ENCODE measurements at regions not wholly inside any gene's neighbourhood (a gene's known extent, or its start where the extent isn't known, plus 50 kb on each side); places are given as distances from the start of the nearest gene placed in this dataset.
"Not testable (repeated sequence)": the region's sequence is repeated elsewhere in the genome, so short reads cannot be mapped to it uniquely, and the experiment has no call there.

- no peak for DNase-seq (ENCODE audit: low read depth)
Measured at GRCh38 chr2:120531863-120532600, 186.1 kb downstream of the INHBB start.

- no peak for DNase-seq (ENCODE audit: low read depth)
Measured at GRCh38 chr2:120533625-120534024, 187.7 kb downstream of the INHBB start.

GRCh38 chr2:120534457-120534856, 188.5 kb downstream of the INHBB start:
- no peak for DNase-seq (ENCODE audit: low read depth)

GRCh38 chr2:120535081-120535480, 189.1 kb downstream of the INHBB start:
- DNase-seq (ENCODE audit: low read depth): no peak

GRCh38 chr2:120536141-120536540, 190.2 kb downstream of the INHBB start:
- no peak for DNase-seq (ENCODE audit: low read depth)

GRCh38 chr2:120538691-120539423, 192.9 kb downstream of the INHBB start:
- no peak for DNase-seq (ENCODE audit: low read depth)

- no peak for DNase-seq (ENCODE audit: low read depth)
Measured at GRCh38 chr2:120539424-120539936, 193.5 kb downstream of the INHBB start.

- DNase-seq (ENCODE audit: low read depth): no peak
Measured at GRCh38 chr2:120539937-120540718, 194.2 kb downstream of the INHBB start.

- DNase-seq (ENCODE audit: low read depth): no peak
Measured at GRCh38 chr2:120540719-120541552, 194.7 kb upstream of the GLI2 start.

GRCh38 chr2:120541553-120541932, 194.1 kb upstream of the GLI2 start:
- DNase-seq (ENCODE audit: low read depth): no peak

GRCh38 chr2:120541972-120542670, 193.5 kb upstream of the GLI2 start:
- DNase-seq (ENCODE audit: low read depth): no peak

GRCh38 chr2:120542911-120543527, 192.6 kb upstream of the GLI2 start:
- DNase-seq (ENCODE audit: low read depth): no peak

- no peak for DNase-seq (ENCODE audit: low read depth)
Measured at GRCh38 chr2:120543899-120544298, 191.8 kb upstream of the GLI2 start.

- no peak for DNase-seq (ENCODE audit: low read depth)
Measured at GRCh38 chr2:120544522-120544921, 191.1 kb upstream of the GLI2 start.

- DNase-seq (ENCODE audit: low read depth): not testable (repeated sequence)
Measured at GRCh38 chr2:120545007-120545406, 190.7 kb upstream of the GLI2 start.

GRCh38 chr2:120545521-120546047, 190.1 kb upstream of the GLI2 start:
- no peak for DNase-seq (ENCODE audit: low read depth)

GRCh38 chr2:120546048-120546864, 189.4 kb upstream of the GLI2 start:
- DNase-seq (ENCODE audit: low read depth): no peak

GRCh38 chr2:120546865-120547390, 188.7 kb upstream of the GLI2 start:
- DNase-seq (ENCODE audit: low read depth): no peak

GRCh38 chr2:120547662-120548061, 188.0 kb upstream of the GLI2 start:
- DNase-seq (ENCODE audit: low read depth): no peak

Data from activated T-cell treated with anti-CD3 and anti-CD28 coated beads for 1 hour (primary cell).